ENCODE measurements at regions not wholly inside any gene's neighbourhood (a gene's known extent, or its start where the extent isn't known, plus 50 kb on each side); places are given as distances from the start of the nearest gene placed in this dataset.

GRCh38 chr3:62961874-62962556, 86.8 kb upstream of the CADPS start:
- TF ChIP-seq CTCF (IDR thresholded peaks at IDR 0.05), result no peak
- no peak for TF ChIP-seq SMAD3 (CRISPR knock-in tag; IDR thresholded peaks at IDR 0.05; ENCODE audit: borderline replicate concordance)
- TF ChIP-seq ATF2 (CRISPR knock-in tag; IDR thresholded peaks at IDR 0.05; ENCODE audit: borderline replicate concordance, low read depth), result no peak
- TF ChIP-seq USF1 (CRISPR knock-in tag; IDR thresholded peaks at IDR 0.05), result no peak
- TF ChIP-seq AR (CRISPR knock-in tag; IDR thresholded peaks at IDR 0.05), result no peak
- TF ChIP-seq NFYB (CRISPR knock-in tag; conservative IDR thresholded peaks at IDR 0.05; ENCODE audit: low read depth), result no peak
- no peak for TF ChIP-seq ZNF263 (CRISPR knock-in tag; IDR thresholded peaks at IDR 0.05; ENCODE audit: low read depth)
- TF ChIP-seq MAX (CRISPR knock-in tag; IDR thresholded peaks at IDR 0.05), result no peak
- no peak for TF ChIP-seq NR3C1 (CRISPR knock-in tag; conservative IDR thresholded peaks at IDR 0.05; ENCODE audit: low read depth)
- no peak for TF ChIP-seq IRF2 (CRISPR knock-in tag; IDR thresholded peaks at IDR 0.05; ENCODE audit: borderline replicate concordance, low read depth)
- no peak for TF ChIP-seq STAT6 (CRISPR knock-in tag; conservative IDR thresholded peaks at IDR 0.05; ENCODE audit: low read depth)
- no peak for TF ChIP-seq CREB1 (CRISPR knock-in tag; IDR thresholded peaks at IDR 0.05)
- no peak for TF ChIP-seq FOXK1 (CRISPR knock-in tag; IDR thresholded peaks at IDR 0.05)
